Smooth muscle cell (in vitro differentiated cells): ENCODE measurements at regions not wholly inside any gene's neighbourhood (a gene's known extent, or its start where the extent isn't known, plus 50 kb on each side); places are given as distances from the start of the nearest gene placed in this dataset.

ENCODE experiments used
- DNase-seq: peaks from one replicate; lab custom pipeline; 2025; ENCODE audit not compliant: unreplicated experiment; lab: John Stamatoyannopoulos, UW
- H2AFZ ChIP-seq: fragments of 200-600 bp; sonication (generic); 2 replicates; pipeline ENCODE4 v1.6.0; 2016; ENCODE audit warnings: antibody characterized with exemption, low read depth, mild to moderate bottlenecking
- H3F3A ChIP-seq: fragments of 200-600 bp; sonication (generic); 2 replicates; pipeline ENCODE4 v1.6.0; 2017; ENCODE audit warnings: antibody characterized with exemption, low read depth
- H3K27ac ChIP-seq: fragments of 200-600 bp; sonication (generic); 2 replicates; pipeline ENCODE4 v1.5.1; 2016; ENCODE audit warnings: low read depth, mild to moderate bottlenecking
- H3K27me3 ChIP-seq: fragments of 200-600 bp; sonication (generic); 2 replicates; pipeline ENCODE4 v1.6.1; 2016; ENCODE audit warnings: low read depth, mild to moderate bottlenecking
- H3K36me3 ChIP-seq: fragments of 200-600 bp; sonication (generic); 2 replicates; pipeline ENCODE4 v1.5.1; 2016; ENCODE audit warnings: low read depth
- H3K4me1 ChIP-seq: fragments of 200-600 bp; sonication (generic); 2 replicates; pipeline ENCODE4 v1.5.1; 2016; ENCODE audit warnings: low read depth
- H3K4me2 ChIP-seq: fragments of 200-600 bp; sonication (generic); 2 replicates; pipeline ENCODE4 v1.6.0; 2016; ENCODE audit warnings: mild to moderate bottlenecking
- H3K4me3 ChIP-seq: fragments of 200-600 bp; sonication (generic); 2 replicates; pipeline ENCODE4 v1.5.1; 2016; ENCODE audit warnings: mild to moderate bottlenecking
- H3K79me2 ChIP-seq: fragments of 200-600 bp; sonication (generic); 2 replicates; pipeline ENCODE4 v1.6.0; 2016; ENCODE audit warnings: low read depth, mild to moderate bottlenecking
- H3K9ac ChIP-seq: fragments of 200-600 bp; sonication (generic); 2 replicates; pipeline ENCODE4 v1.6.0; 2016; ENCODE audit warnings: low read depth
- H3K9me3 ChIP-seq: fragments of 200-600 bp; sonication (generic); replicated peaks from 2 replicates; pipeline ENCODE4 v1.5.1; 2016; ENCODE audit warnings: low read depth
- H4K20me1 ChIP-seq: fragments of 200-600 bp; sonication (generic); 2 replicates; pipeline ENCODE4 v1.6.0; 2016; ENCODE audit warnings: low read depth
- CTCF ChIP-seq: fragments of 200-600 bp; sonication (generic); IDR thresholded peaks from 2 replicates; pipeline ENCODE4 v1.5.1; 2017; ENCODE audit warnings: borderline replicate concordance, mild to moderate bottlenecking, antibody characterized with exemption; ENCODE audit not compliant: insufficient read depth, poor library complexity, severe bottlenecking
- WGBS: methylation state at CpG from one replicate; pipeline ENCODE4 v1.1.7; 2016; ENCODE audit warnings: low lambda C conversion rate; 5-methylcytosine and 5-hydroxymethylcytosine counted together

GRCh38 chr20:23266530-23267398 is 83.8 kb upstream of the NXT1 start:
- H3K9ac ChIP-seq = no peak overlapping the region
- 88% methylated on average over 6 of the region's 7 CpGs for WGBS

GRCh38 chr20:23265226-23265625 is 85.4 kb upstream of the NXT1 start:
- no peaks in the 10 kb centered on the region for H3K36me3 ChIP-seq
- H3K9me3 ChIP-seq = no peaks in the 10 kb centered on the region
- no peaks in the 10 kb centered on the region for H4K20me1 ChIP-seq
- H3K27me3 ChIP-seq = no peaks in the 10 kb centered on the region
- H3F3A ChIP-seq = peaks cover 5% of the 10 kb centered on the region
- no peak overlapping the region for H3K4me3 ChIP-seq
- no peaks in the 10 kb centered on the region for H3K79me2 ChIP-seq
- H3K4me1 ChIP-seq = peaks cover 9% of the 10 kb centered on the region
- no peak overlapping the region for H3K9ac ChIP-seq
- DNase-seq = no peak
- no peak overlapping the region for H3K4me2 ChIP-seq
- H3K27ac ChIP-seq = no peak overlapping the region
- 87% methylated on average over 8 of the region's 8 CpGs for WGBS
- no peak overlapping the region for H2AFZ ChIP-seq
- no peak for TF ChIP-seq CTCF

More at GRCh38 chr20:23266530-23267398, 83.8 kb upstream of the NXT1 start:
- Histone ChIP-seq H3K27me3 (no peaks in the 10 kb centered on the region), H3K4me3 (no peak overlapping the region), H3K4me2 (no peak overlapping the region), H3K9me3 (no peaks in the 10 kb centered on the region), H3K4me1 (peaks cover 11% of the 10 kb centered on the region), H3K27ac (no peak overlapping the region), H3K79me2 (no peaks in the 10 kb centered on the region), H3K36me3 (no peaks in the 10 kb centered on the region), H4K20me1 (no peaks in the 10 kb centered on the region), H2AFZ (no peak overlapping the region), H3F3A (peaks cover 5% of the 10 kb centered on the region)
- TF ChIP-seq CTCF = no peak
- DNase-seq = no peak

- Histone ChIP-seq H3K4me1 (peaks cover 2% of the 10 kb centered on the region), H3F3A (peaks cover 4% of the 10 kb centered on the region), H3K9me3 (no peaks in the 10 kb centered on the region), H3K36me3 (no peaks in the 10 kb centered on the region), H3K4me2 (no peak overlapping the region), H2AFZ (no peak overlapping the region), H4K20me1 (no peaks in the 10 kb centered on the region), H3K9ac (no peak overlapping the region), H3K79me2 (no peaks in the 10 kb centered on the region), H3K27ac (no peak overlapping the region), H3K4me3 (no peak overlapping the region), H3K27me3 (no peaks in the 10 kb centered on the region)
- no peak for TF ChIP-seq CTCF
- no peak for DNase-seq
- 92% methylated on average over 4 of the region's 4 CpGs for WGBS
These were observed 86.0 kb upstream of the NXT1 start for GRCh38 chr20:23264545-23264944.
